ENCODE measurements at regions not wholly inside any gene's neighbourhood (a gene's known extent, or its start where the extent isn't known, plus 50 kb on each side); places are given as distances from the start of the nearest gene placed in this dataset.

DNA sequence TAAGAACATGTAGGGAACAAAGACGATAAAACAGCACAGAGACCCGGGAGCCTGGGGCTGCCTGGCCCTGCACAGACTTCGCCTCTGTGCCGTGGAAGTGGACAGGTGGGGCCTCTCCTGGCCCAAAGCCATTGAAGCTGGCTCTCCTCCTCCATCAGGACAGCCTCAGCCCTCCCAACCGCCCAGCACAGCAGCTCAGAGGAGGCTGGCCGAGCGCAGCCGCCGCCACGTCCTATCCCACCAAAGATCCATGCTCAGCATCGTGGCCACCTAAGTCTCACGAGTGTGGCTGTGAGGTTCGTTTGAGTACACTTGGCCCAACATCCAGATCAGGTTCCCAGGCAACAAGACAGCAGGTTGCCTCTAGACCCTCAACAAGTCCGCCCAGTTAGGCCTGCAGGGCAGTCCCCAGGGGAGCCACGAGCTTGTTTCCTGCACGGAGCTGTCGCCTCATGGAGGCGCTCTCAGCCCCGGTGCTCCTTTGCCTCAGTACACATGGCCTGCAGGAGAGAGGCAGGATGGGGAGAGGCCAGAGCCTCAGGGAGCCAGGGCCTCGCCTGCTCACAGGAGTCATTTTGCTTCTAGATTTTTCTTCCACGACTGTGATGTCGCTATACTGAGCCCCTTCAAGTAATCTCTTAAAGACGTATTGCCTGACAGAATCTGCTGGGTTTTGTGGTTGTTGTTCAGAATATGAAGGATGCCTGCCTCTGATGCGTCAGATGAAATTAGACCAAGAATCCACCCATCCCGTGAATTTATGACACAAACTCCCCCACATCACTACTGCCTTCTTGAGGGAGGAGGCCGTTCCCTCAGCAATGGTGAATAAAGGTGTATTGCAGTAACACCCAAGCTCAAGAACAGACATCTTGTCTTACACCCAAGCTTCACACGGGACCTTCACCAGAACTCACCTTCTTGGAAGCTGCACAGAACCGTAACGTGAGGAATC, 102.7 kb downstream of the RNASET2 start:
- DNase-seq (ENCODE audit: low read depth) = no peak
- TF ChIP-seq, protein P1, sequence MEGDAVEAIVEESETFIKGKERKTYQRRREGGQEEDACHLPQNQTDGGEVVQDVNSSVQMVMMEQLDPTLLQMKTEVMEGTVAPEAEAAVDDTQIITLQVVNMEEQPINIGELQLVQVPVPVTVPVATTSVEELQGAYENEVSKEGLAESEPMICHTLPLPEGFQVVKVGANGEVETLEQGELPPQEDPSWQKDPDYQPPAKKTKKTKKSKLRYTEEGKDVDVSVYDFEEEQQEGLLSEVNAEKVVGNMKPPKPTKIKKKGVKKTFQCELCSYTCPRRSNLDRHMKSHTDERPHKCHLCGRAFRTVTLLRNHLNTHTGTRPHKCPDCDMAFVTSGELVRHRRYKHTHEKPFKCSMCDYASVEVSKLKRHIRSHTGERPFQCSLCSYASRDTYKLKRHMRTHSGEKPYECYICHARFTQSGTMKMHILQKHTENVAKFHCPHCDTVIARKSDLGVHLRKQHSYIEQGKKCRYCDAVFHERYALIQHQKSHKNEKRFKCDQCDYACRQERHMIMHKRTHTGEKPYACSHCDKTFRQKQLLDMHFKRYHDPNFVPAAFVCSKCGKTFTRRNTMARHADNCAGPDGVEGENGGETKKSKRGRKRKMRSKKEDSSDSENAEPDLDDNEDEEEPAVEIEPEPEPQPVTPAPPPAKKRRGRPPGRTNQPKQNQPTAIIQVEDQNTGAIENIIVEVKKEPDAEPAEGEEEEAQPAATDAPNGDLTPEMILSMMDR (conservative IDR thresholded peaks at IDR 0.05; ENCODE audit: low read length) = no peak

DNA sequence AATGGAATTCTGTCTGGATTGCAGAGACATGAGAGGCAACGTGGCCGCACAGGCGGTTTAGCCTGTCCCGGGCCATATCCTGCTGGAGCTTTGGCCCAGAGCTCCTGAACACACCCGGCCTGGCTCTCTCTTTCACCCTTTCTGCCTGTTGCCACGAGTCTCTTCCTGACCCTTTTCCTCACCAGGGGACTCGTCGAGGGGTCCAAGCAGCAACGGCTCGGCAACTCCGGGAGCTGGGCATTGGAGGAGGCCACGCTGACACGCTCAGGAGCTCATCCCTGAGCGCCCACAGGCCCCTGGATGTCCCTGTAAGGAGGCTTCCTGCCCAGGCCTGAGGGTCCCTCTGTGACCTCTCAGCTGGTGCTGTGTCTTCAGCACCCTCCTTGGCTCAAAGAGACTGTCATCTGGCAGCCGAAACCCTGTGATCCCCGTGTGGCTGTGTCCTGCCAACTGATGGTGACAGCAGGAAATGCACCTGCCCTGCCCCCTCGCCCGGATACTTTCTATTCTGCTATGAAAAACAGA, 103.8 kb downstream of the RNASET2 start:
- TF ChIP-seq, protein P1 (conservative IDR thresholded peaks at IDR 0.05; ENCODE audit: low read length) = no peak
- no peak for DNase-seq (ENCODE audit: low read depth)
- no peak overlapping the region for H3K4me3 ChIP-seq (ENCODE audit: low read length)

More for the DNA sequence above, 102.7 kb downstream of the RNASET2 start:
- H3K4me3 ChIP-seq (ENCODE audit: low read length) = no peak overlapping the region

GRCh38 chr6:166851911-166852310, 104.4 kb downstream of the RNASET2 start:
- DNase-seq (ENCODE audit: low read depth) = no peak
- TF ChIP-seq, protein P1 (conservative IDR thresholded peaks at IDR 0.05; ENCODE audit: low read length) = no peak

DNA sequence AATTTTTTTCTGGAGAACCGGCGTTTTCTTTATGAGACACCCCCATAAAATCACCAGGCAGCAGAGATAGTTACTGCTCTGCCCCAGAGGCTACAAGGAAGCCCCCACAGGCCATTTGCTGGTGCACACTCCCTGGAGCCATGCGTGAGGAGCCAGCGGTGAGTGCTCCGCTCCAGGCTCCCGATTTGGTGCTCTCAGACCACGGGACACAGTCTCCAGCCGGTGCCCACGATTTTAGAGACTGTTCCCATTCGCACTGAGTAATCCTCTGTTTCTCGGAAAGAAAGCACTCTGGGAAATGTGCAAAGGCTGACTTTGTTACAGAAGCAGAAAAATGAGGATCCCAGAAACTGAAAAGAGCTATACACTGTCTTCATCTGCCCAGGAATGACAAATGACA, 104.9 kb downstream of the RNASET2 start:
- DNase-seq (ENCODE audit: low read depth) = no peak
- H3K4me3 ChIP-seq (ENCODE audit: low read length) = no peak overlapping the region
- TF ChIP-seq, protein P1 (conservative IDR thresholded peaks at IDR 0.05; ENCODE audit: low read length) = no peak

More at GRCh38 chr6:166851911-166852310, 104.4 kb downstream of the RNASET2 start:
- H3K4me3 ChIP-seq (ENCODE audit: low read length) = no peak overlapping the region

- TF ChIP-seq, protein P1 (conservative IDR thresholded peaks at IDR 0.05; ENCODE audit: low read length) = no peak
- H3K4me3 ChIP-seq (ENCODE audit: low read length) = no peak overlapping the region
- no peak for DNase-seq (ENCODE audit: low read depth)
These were observed 105.7 kb downstream of the RNASET2 start for GRCh38 chr6:166850677-166851076.

- no peak overlapping the region for H3K4me3 ChIP-seq (ENCODE audit: low read length)
- TF ChIP-seq, protein P1 (conservative IDR thresholded peaks at IDR 0.05; ENCODE audit: low read length) = no peak
- DNase-seq (ENCODE audit: low read depth) = no peak
These were observed 106.6 kb downstream of the RNASET2 start for GRCh38 chr6:166849749-166850183.
